Gastrocnemius medialis (tissue), 4 donors: ENCODE measurements at regions not wholly inside any gene's neighbourhood (a gene's known extent, or its start where the extent isn't known, plus 50 kb on each side); places are given as distances from the start of the nearest gene placed in this dataset.

ENCODE experiments used
- ATAC-seq, 2 donors: fragments of 150-250 bp; one replicate each; pipeline ENCODE4 v1.9.1; 2016
- DNase-seq, 2 donors: peaks; one replicate each; pipeline ENCODE4 v3.0.0-alpha.2; 2019
- H3K27ac ChIP-seq, 4 donors: fragments of 200-600 bp; sonication (generic); 1 replicate in 1 of 4; 2 replicates in 3 of 4; pipeline ENCODE4 v1.5.1; 2016 to 2018; ENCODE audit warnings: mild to moderate bottlenecking in 2 of 4, moderate library complexity in 1 of 4
- H3K27me3 ChIP-seq, 3 donors: fragments of 200-600 bp; sonication (generic) in 2 of 3; 1 replicate in 1 of 3; 2 replicates in 2 of 3; pipeline versions ENCODE4 v1.5.1 to v1.6.0; 2016 to 2019; ENCODE audit warnings: mild to moderate bottlenecking in 1 of 3, moderate library complexity in 1 of 3
- H3K36me3 ChIP-seq, 2 donors: fragments of 200-600 bp; sonication (generic) in 1 of 2; one replicate each; pipeline ENCODE4 v1.5.1; 2017 to 2018
- H3K4me1 ChIP-seq, 2 donors: fragments of 200-600 bp; sonication (generic) in 1 of 2; one replicate each; pipeline ENCODE4 v1.5.1; 2016 to 2017; ENCODE audit warnings: mild to moderate bottlenecking in 2 of 2
- H3K4me3 ChIP-seq, 4 donors: fragments of 200-600 bp; sonication (generic) in 3 of 4; 1 replicate in 1 of 4; 2 replicates in 3 of 4; pipeline ENCODE4 v1.5.1; 2016 to 2019; ENCODE audit warnings: mild to moderate bottlenecking in 2 of 4
- H3K9me3 ChIP-seq, 3 donors: fragments of 200-600 bp; sonication (generic) in 2 of 3; 1 replicate in 1 of 3; 2 replicates in 2 of 3; pipeline ENCODE4 v1.5.1; 2016 to 2019
- POLR2A ChIP-seq, 2 donors: fragments of 450-650 bp; IDR thresholded peaks; one replicate each; pipeline ENCODE4 v1.6.1; 2017; ENCODE audit warnings: antibody characterized with exemption in 2 of 2, mild to moderate bottlenecking in 2 of 2, moderate library complexity in 2 of 2
- in situ Hi-C, 4 donors: fragments of 200-750 bp; cut with MboI; loops; one replicate each; pipeline versions ENCODE4 v1.15.0 to v1.8.0; 2017; ENCODE audit warnings: low sequenced_read_pairs in 4 of 4
- intact Hi-C: fragments of 100-400 bp; cut with DNase I; formaldehyde crosslinking; loops from one replicate; pipeline ENCODE4 v1.15.1; 2023; ENCODE audit warnings: low total_unique reads
- TF ChIP-seq, protein P1 (sequence below), 5 experiments: fragments of 450-650 bp in 3 of 5; fragments of 200-600 bp in 2 of 5; sonication (generic) in 2 of 5; IDR thresholded peaks in 4 of 5; conservative IDR thresholded peaks in 1 of 5; 1 replicate in 4 of 5; 2 replicates in 1 of 5; pipeline ENCODE4 v1.5.1; 2016 to 2019; ENCODE audit warnings: antibody characterized with exemption in 5 of 5, mild to moderate bottlenecking in 3 of 5, moderate library complexity in 3 of 5

GRCh38 chr1:62386351-62387121, 50.3 kb upstream of the USP1 start:
- in situ Hi-C loops (no loop called here), intact Hi-C loops (no loop called here)
- ATAC-seq (no peak), DNase-seq (no peak)
- no peaks in the 10 kb centered on the region for H3K36me3 ChIP-seq
- no peaks in the 10 kb centered on the region for H3K4me1 ChIP-seq
- TF ChIP-seq, protein P1, sequence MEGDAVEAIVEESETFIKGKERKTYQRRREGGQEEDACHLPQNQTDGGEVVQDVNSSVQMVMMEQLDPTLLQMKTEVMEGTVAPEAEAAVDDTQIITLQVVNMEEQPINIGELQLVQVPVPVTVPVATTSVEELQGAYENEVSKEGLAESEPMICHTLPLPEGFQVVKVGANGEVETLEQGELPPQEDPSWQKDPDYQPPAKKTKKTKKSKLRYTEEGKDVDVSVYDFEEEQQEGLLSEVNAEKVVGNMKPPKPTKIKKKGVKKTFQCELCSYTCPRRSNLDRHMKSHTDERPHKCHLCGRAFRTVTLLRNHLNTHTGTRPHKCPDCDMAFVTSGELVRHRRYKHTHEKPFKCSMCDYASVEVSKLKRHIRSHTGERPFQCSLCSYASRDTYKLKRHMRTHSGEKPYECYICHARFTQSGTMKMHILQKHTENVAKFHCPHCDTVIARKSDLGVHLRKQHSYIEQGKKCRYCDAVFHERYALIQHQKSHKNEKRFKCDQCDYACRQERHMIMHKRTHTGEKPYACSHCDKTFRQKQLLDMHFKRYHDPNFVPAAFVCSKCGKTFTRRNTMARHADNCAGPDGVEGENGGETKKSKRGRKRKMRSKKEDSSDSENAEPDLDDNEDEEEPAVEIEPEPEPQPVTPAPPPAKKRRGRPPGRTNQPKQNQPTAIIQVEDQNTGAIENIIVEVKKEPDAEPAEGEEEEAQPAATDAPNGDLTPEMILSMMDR (IDR thresholded peaks at IDR 0.05 in 4 of 5, conservative IDR thresholded peaks at IDR 0.05 in 1 of 5): no peak
- TF ChIP-seq POLR2A (IDR thresholded peaks at IDR 0.05): no peak
- H3K27me3 ChIP-seq: no peaks in the 10 kb centered on the region
- H3K27ac ChIP-seq: no peak overlapping the region
- no peaks in the 10 kb centered on the region for H3K9me3 ChIP-seq
- no peak overlapping the region for H3K4me3 ChIP-seq
